SK-N-SH (cell line): ENCODE measurements at regions not wholly inside any gene's neighbourhood (a gene's known extent, or its start where the extent isn't known, plus 50 kb on each side); places are given as distances from the start of the nearest gene placed in this dataset.

Experiments used
- CTCF ChIA-PET: fragments of 300-600, 350-600 bp; formaldehyde crosslinking; extraction: SDS; loops from one replicate; lab custom pipeline; 2021; lab: Yijun Ruan, JAX
- POLR2A ChIA-PET: fragments of 350-600 bp; sonication (Branson Sonifier 250); formaldehyde crosslinking; extraction: SDS; loops from one replicate; lab custom pipeline; 2020; ENCODE audit warnings: antibody characterized with exemption, inconsistent platforms; lab: Yijun Ruan, JAX
- DNase-seq: peaks from one replicate; pipeline ENCODE4 v3.0.0; 2012
- H2AFZ ChIP-seq: fragments of 200-600 bp; sonication (generic); 2 replicates; pipeline ENCODE4 v1.8.1; 2016; ENCODE audit warnings: antibody characterized with exemption, mild to moderate bottlenecking, low read depth
- H3F3A ChIP-seq: fragments of 200-600 bp; sonication (generic); replicated peaks from 2 replicates; pipeline ENCODE3; 2016; ENCODE audit warnings: antibody characterized with exemption, mild to moderate bottlenecking; ENCODE audit not compliant: insufficient read depth
- H3K27ac ChIP-seq, 2 experiments: fragments of 200-500 bp in 1 of 2; fragments of 200-600 bp in 1 of 2; sonication (Bioruptor generic) in 1 of 2; sonication (generic), shearing (Covaris generic) in 1 of 2; 2 replicates each; pipeline versions ENCODE4 v1.5.1 to v1.6.1; 2014 to 2016; ENCODE audit warnings: low read depth in 2 of 2, inconsistent platforms in 1 of 2, low read length in 1 of 2, mild to moderate bottlenecking in 1 of 2, mixed read lengths in 1 of 2
- H3K27me3 ChIP-seq: fragments of 200-600 bp; sonication (generic), shearing (Covaris generic); 2 replicates; pipeline ENCODE4 v1.6.1; 2016; ENCODE audit warnings: mixed run types; ENCODE audit not compliant: insufficient read depth
- H3K36me3 ChIP-seq, 2 experiments: fragments of 200-500 bp in 1 of 2; fragments of 200-600 bp in 1 of 2; sonication (Bioruptor generic) in 1 of 2; sonication (generic) in 1 of 2; replicated peaks in 1 of 2; 2 replicates each; pipeline versions ENCODE3 to v1.5.1; 2014 to 2016; ENCODE audit warnings: low read length in 1 of 2, mild to moderate bottlenecking in 1 of 2; ENCODE audit not compliant: insufficient read depth in 2 of 2, control insufficient read depth in 1 of 2
- H3K4me1 ChIP-seq, 2 experiments: fragments of 200-500 bp in 1 of 2; fragments of 200-600 bp in 1 of 2; sonication (Bioruptor generic) in 1 of 2; sonication (generic), shearing (Covaris generic) in 1 of 2; 2 replicates each; pipeline versions ENCODE4 v1.5.1 to v1.6.1; 2014 to 2016; ENCODE audit warnings: low read depth in 1 of 2, low read length in 1 of 2, mixed run types in 1 of 2; ENCODE audit not compliant: insufficient read depth in 2 of 2, control insufficient read depth in 1 of 2
- H3K4me2 ChIP-seq: fragments of 200-600 bp; sonication (generic), shearing (Covaris generic); 2 replicates; pipeline ENCODE4 v1.6.1; 2017; ENCODE audit warnings: mixed run types
- H3K4me3 ChIP-seq, 2 experiments: fragments of 200-500 bp in 1 of 2; fragments of 200-600 bp in 1 of 2; sonication (Bioruptor generic) in 1 of 2; sonication (generic), shearing (Covaris generic) in 1 of 2; 2 replicates each; pipeline versions ENCODE4 v1.5.1 to v1.8.1; 2014 to 2016; ENCODE audit warnings: low read depth in 2 of 2, inconsistent platforms in 1 of 2, low read length in 1 of 2, mild to moderate bottlenecking in 1 of 2, mixed read lengths in 1 of 2, moderate library complexity in 1 of 2
- H3K79me2 ChIP-seq: fragments of 200-600 bp; sonication (generic); 2 replicates; pipeline ENCODE4 v1.8.1; 2017; ENCODE audit warnings: mild to moderate bottlenecking; ENCODE audit not compliant: insufficient read depth
- H3K9ac ChIP-seq: fragments of 200-600 bp; sonication (generic); 2 replicates; pipeline ENCODE4 v1.6.1; 2017; ENCODE audit warnings: mixed run types
- H3K9me2 ChIP-seq: fragments of 200-600 bp; sonication (generic); 2 replicates; pipeline ENCODE4 v1.6.1; 2017; ENCODE audit warnings: mixed run types
- H3K9me3 ChIP-seq: fragments of 200-600 bp; sonication (generic); 2 replicates; pipeline ENCODE4 v1.6.1; 2017; ENCODE audit warnings: mixed run types, mild to moderate bottlenecking, moderate library complexity
- H4K20me1 ChIP-seq: fragments of 200-600 bp; sonication (generic); 2 replicates; pipeline ENCODE4 v1.6.1; 2017; ENCODE audit warnings: mild to moderate bottlenecking, mixed run types; ENCODE audit not compliant: insufficient read depth
- CTCF ChIP-seq: fragments of 200-600 bp; sonication (generic); IDR thresholded peaks from 2 replicates; pipeline ENCODE4 v1.6.1; 2017; ENCODE audit warnings: antibody characterized with exemption, mild to moderate bottlenecking, moderate library complexity
- EP300 ChIP-seq, 2 experiments: IDR thresholded peaks; 2 replicates each; pipeline versions ENCODE4 v1.4.0 to v1.6.1; 2012; ENCODE audit warnings: borderline replicate concordance in 1 of 2, low read depth in 1 of 2, low read length in 1 of 2
- GABPA ChIP-seq: IDR thresholded peaks from 2 replicates; pipeline ENCODE4 v1.4.0; 2012; ENCODE audit warnings: low read depth, mild to moderate bottlenecking
- GATA2 ChIP-seq: sonication (generic); formaldehyde crosslinking; IDR thresholded peaks from 2 replicates; pipeline ENCODE4 v1.5.0; 2020; ENCODE audit warnings: mild to moderate bottlenecking, missing genetic modification reagents
- MAX ChIP-seq: IDR thresholded peaks from 2 replicates; pipeline ENCODE4 v1.4.0; 2012; ENCODE audit warnings: low read depth
- RAD21 ChIP-seq: IDR thresholded peaks from 2 replicates; pipeline ENCODE4 v1.6.1; 2012; ENCODE audit warnings: mild to moderate bottlenecking, low read length
- REST ChIP-seq: IDR thresholded peaks from 2 replicates; pipeline ENCODE4 v1.6.1; 2012; ENCODE audit warnings: mild to moderate bottlenecking, low read depth, low read length, moderate library complexity
- TCF12 ChIP-seq: IDR thresholded peaks from 2 replicates; pipeline ENCODE4 v1.4.0; 2012
- WGBS: methylation state at CpG from one replicate; pipeline ENCODE4 v1.1.6; 2017; ENCODE audit warnings: low lambda C conversion rate; 5-methylcytosine and 5-hydroxymethylcytosine counted together

- H3K79me2 ChIP-seq, result no peaks in the 10 kb centered on the region
- no peaks in the 10 kb centered on the region for H4K20me1 ChIP-seq
- H3K9ac ChIP-seq, result no peak overlapping the region
- TF ChIP-seq MAX (no peak), CTCF (no peak), TCF12 (no peak), REST (no peak)
- POLR2A ChIA-PET, result no interaction called here
- H3K27ac ChIP-seq, result peak overlapping the region in 1 of 2 experiments; percentile 68; a peak in 2 of 4 replicates
- H2AFZ ChIP-seq, result no peak overlapping the region
- DNase-seq, result no peak
- 79% methylated on average over 4 of the region's 4 CpGs for WGBS
- no peak overlapping the region for H3K4me2 ChIP-seq
- peaks cover 0 to 13% of the 10 kb centered on the region in 2 experiments; a peak in 2 of 4 replicates for H3K4me1 ChIP-seq
- H3K9me2 ChIP-seq, result no peaks in the 10 kb centered on the region
- no peaks in the 10 kb centered on the region for H3K27me3 ChIP-seq
- H3K4me3 ChIP-seq, result no peak overlapping the region
- H3K9me3 ChIP-seq, result no peaks in the 10 kb centered on the region
- no peaks in the 10 kb centered on the region for H3F3A ChIP-seq
- H3K36me3 ChIP-seq, result no peaks in the 10 kb centered on the region
- CTCF ChIA-PET, result interaction anchor here (1.5 kb wide), 1 partner anchor 720 kb away, joined by 3 read pairs; no protein-coding TSS in a partner anchor
Observed at GRCh38 chr18:40672590-40672989, 1282.4 kb upstream of the PIK3C3 start.

- Histone ChIP-seq H3K4me1 (peaks cover 0 to 13% of the 10 kb centered on the region in 2 experiments; a peak in 2 of 4 replicates), H3K9ac (no peak overlapping the region), H3K36me3 (no peaks in the 10 kb centered on the region), H3K4me2 (no peak overlapping the region), H3K27me3 (no peaks in the 10 kb centered on the region), H3K79me2 (no peaks in the 10 kb centered on the region), H3K27ac (no peak overlapping the region; a peak in 1 of 4 replicates), H3K9me2 (no peaks in the 10 kb centered on the region), H3K4me3 (no peak overlapping the region), H4K20me1 (no peaks in the 10 kb centered on the region), H3K9me3 (no peaks in the 10 kb centered on the region), H3F3A (no peaks in the 10 kb centered on the region), H2AFZ (no peak overlapping the region)
- ChIA-PET CTCF (interaction anchor here (0.8 to 1.8 kb wide), 2 partner anchors 10 to 378 kb away, joined by 3 read pairs; no protein-coding TSS in a partner anchor), POLR2A (no interaction called here)
- WGBS, result 49% methylated on average over 8 of the region's 8 CpGs
- no peak for DNase-seq
- TF ChIP-seq EP300 (IDR thresholded peaks at IDR 0.05; ENCODE audit: borderline replicate concordance in 1 of 2, low read depth in 1 of 2, low read length in 1 of 2) (peak in 1 of 2 experiments; percentile 59; a peak in 2 of 4 replicates), GATA2 (CRISPR knock-in tag) (peak; percentile 79), REST (no peak), RAD21 (peak; percentile 15; the same call in 1 of the 2 replicates), GABPA (no peak)
Observed at GRCh38 chr18:40670668-40671375, 1284.2 kb upstream of the PIK3C3 start.
